GM12878 (cell line): ENCODE measurements at regions not wholly inside any gene's neighbourhood (a gene's known extent, or its start where the extent isn't known, plus 50 kb on each side); places are given as distances from the start of the nearest gene placed in this dataset.

ENCODE experiments used
- BCL3 ChIP-seq: IDR thresholded peaks from 2 replicates; pipeline ENCODE4 v1.6.1; 2011; ENCODE audit warnings: borderline replicate concordance, low read depth, mild to moderate bottlenecking, moderate library complexity, low read length; ENCODE audit not compliant: insufficient read depth, poor library complexity, severe bottlenecking
- EZH2 ChIP-seq: IDR thresholded peaks from 2 replicates; pipeline ENCODE4 v1.6.1; 2012; ENCODE audit warnings: low read depth, mild to moderate bottlenecking, control low read depth, inconsistent platforms, low read length, borderline replicate concordance; ENCODE audit not compliant: control insufficient read depth
- POLR2AphosphoS5 ChIP-seq: IDR thresholded peaks from 2 replicates; pipeline ENCODE4 v1.6.1; 2011; ENCODE audit warnings: mild to moderate bottlenecking, low read length, inconsistent platforms
- TAF1 ChIP-seq: IDR thresholded peaks from 2 replicates; pipeline ENCODE4 v1.6.1; 2011; ENCODE audit warnings: mild to moderate bottlenecking, low read depth, low read length, borderline replicate concordance

DNA sequence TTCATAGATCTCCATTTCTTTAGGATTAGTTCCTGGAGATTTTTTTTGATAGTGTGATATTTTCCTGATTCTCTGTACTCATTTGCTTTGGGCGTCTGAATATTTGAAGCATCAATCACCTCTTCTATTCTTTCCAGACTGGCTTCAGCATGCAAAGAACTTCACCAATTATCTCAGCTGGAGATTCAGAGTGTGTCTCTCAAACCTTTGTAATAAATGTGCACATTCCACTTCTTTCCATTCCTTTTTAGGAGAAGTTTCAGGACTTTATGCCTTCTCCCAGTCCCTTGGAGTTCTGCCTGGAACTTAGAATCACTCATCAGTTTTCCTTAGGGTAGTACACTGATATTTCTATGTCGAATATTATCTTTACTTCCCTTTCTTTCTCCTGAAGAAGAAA lies 334.8 kb downstream of the TEX13C start:
- TF ChIP-seq TAF1, result no peak
- no peak for TF ChIP-seq EZH2
- no peak for TF ChIP-seq POLR2AphosphoS5
- no peak for TF ChIP-seq BCL3
